ENCODE measurements at regions not wholly inside any gene's neighbourhood (a gene's known extent, or its start where the extent isn't known, plus 50 kb on each side); places are given as distances from the start of the nearest gene placed in this dataset.

- H3K9ac ChIP-seq (ENCODE audit: extremely low read depth, insufficient read length, low read length), result no peak overlapping the region
- H3K23ac ChIP-seq (ENCODE audit: insufficient read length, low read depth, low read length), result no peak overlapping the region
- H4K20me1 ChIP-seq (ENCODE audit: control insufficient read depth, insufficient read depth, insufficient read length), result peaks cover 2% of the 10 kb centered on the region
- no peak overlapping the region for H3K18ac ChIP-seq (ENCODE audit: insufficient read length, low read depth, low read length)
- H4K5ac ChIP-seq (ENCODE audit: insufficient read length, low read depth, low read length), result no peak overlapping the region
- H4K8ac ChIP-seq (replicated peaks; ENCODE audit: insufficient read length, low read depth, low read length), result no peak overlapping the region
- H3K14ac ChIP-seq (ENCODE audit: insufficient read depth, low read length), result no peak overlapping the region
- H3T11ph ChIP-seq (ENCODE audit: low read length), result no peak overlapping the region
- H3K4me1 Mint-ChIP-seq, result peaks cover 0 to 17% of the 10 kb centered on the region in 2 experiments; a peak in 3 of 4 replicates
- no peak overlapping the region for H3K56ac ChIP-seq (ENCODE audit: insufficient read length, low read depth, low read length)
- TF ChIP-seq CTCF (conservative IDR thresholded peaks at IDR 0.05), result no peak
- no peaks in the 10 kb centered on the region for H3K23me2 ChIP-seq (ENCODE audit: insufficient read length, low read depth, low read length, poor library complexity, severe bottlenecking)
- H3K79me1 ChIP-seq (ENCODE audit: insufficient read depth, low read depth, low read length, poor library complexity, severe bottlenecking), result no peaks in the 10 kb centered on the region
- H3K9me3 ChIP-seq (ENCODE audit: control insufficient read depth, low read depth, low read length), result no peaks in the 10 kb centered on the region
- no peak overlapping the region for H2AFZ ChIP-seq (ENCODE audit: low read length)
- no peaks in the 10 kb centered on the region for H3K4me1 ChIP-seq (ENCODE audit: insufficient read depth, low read length)
- H3K4ac ChIP-seq (ENCODE audit: low read depth, low read length), result no peak overlapping the region
- H2BK5ac ChIP-seq (ENCODE audit: insufficient read length, low read length), result no peak overlapping the region
- no peak overlapping the region for H4K91ac ChIP-seq (ENCODE audit: insufficient read length, low read depth, low read length)
- no peak overlapping the region for H2BK120ac ChIP-seq (ENCODE audit: low read depth, low read length, poor library complexity, severe bottlenecking)
- H2BK20ac ChIP-seq (ENCODE audit: low read depth, low read length, poor library complexity, severe bottlenecking), result no peak overlapping the region
- H2BK15ac ChIP-seq (ENCODE audit: low read depth, low read length), result no peak overlapping the region
- H3K9me3 Mint-ChIP-seq, result peaks cover 14 to 17% of the 10 kb centered on the region in 2 experiments
- H3K79me2 ChIP-seq (ENCODE audit: insufficient read depth, low read length), result peaks cover 2% of the 10 kb centered on the region; the same call in 1 of the 2 replicates
- no peak for DNase-seq
- H3K4me3 Mint-ChIP-seq, result no peak overlapping the region
- no peak overlapping the region for H2BK12ac ChIP-seq (ENCODE audit: insufficient read length, low read depth, low read length)
- H3K27ac ChIP-seq (ENCODE audit: insufficient read length, low read depth, low read length), result no peak overlapping the region
- peak overlapping the region in 1 of 3 experiments; percentile 34; a peak in 1 of 7 replicates for H3K27ac Mint-ChIP-seq
- H3K27me3 ChIP-seq (ENCODE audit: insufficient read depth, low read length), result no peaks in the 10 kb centered on the region
- WGBS (ENCODE audit: extremely low coverage, insufficient read length, low lambda C conversion rate), result no CpG with 5 or more reads among the region's 15 CpGs
- H3K36me3 Mint-ChIP-seq (ENCODE audit: insufficient read depth in 1 of 3, low read depth in 3 of 3), result peaks cover 69 to 77% (median 75%) of the 10 kb centered on the region in 3 experiments
- H3K27me3 Mint-ChIP-seq (ENCODE audit: low read depth), result no peaks in the 10 kb centered on the region
- H2AK5ac ChIP-seq (ENCODE audit: insufficient read length, low read length), result no peak overlapping the region
- H3K4me2 ChIP-seq (ENCODE audit: insufficient read depth, insufficient read length, low read length), result no peak overlapping the region
These were observed 90.1 kb downstream of the NCOR2 start for GRCh38 chr12:124477107-124477915.

All from H9 (cell line).